Kidney (tissue), 13 donors: ENCODE measurements at regions not wholly inside any gene's neighbourhood (a gene's known extent, or its start where the extent isn't known, plus 50 kb on each side); places are given as distances from the start of the nearest gene placed in this dataset.
"Not testable (repeated sequence)": the region's sequence is repeated elsewhere in the genome, so short reads cannot be mapped to it uniquely, and the experiment has no call there.

Source experiments
- DNase-seq, 5 donors: peaks; one replicate each; pipeline ENCODE4 v3.0.0-alpha.2; 2013 to 2020
- FAIRE-seq: peaks from 2 replicates; lab custom pipeline; 2012; peaks lifted over from hg19 to GRCh38; lab: Jason Lieb, UNC
- H3K27ac ChIP-seq, 2 donors: one replicate each; pipeline ENCODE4 v1.7.0; 2013; ENCODE audit warnings: low read depth in 2 of 2, low read length in 2 of 2, inconsistent platforms in 1 of 2
- H3K27me3 ChIP-seq: one replicate; pipeline ENCODE4 v1.7.1; 2013; ENCODE audit warnings: low read length, inconsistent platforms; ENCODE audit not compliant: control insufficient read depth, insufficient read depth
- H3K36me3 ChIP-seq, 3 donors: one replicate each; pipeline versions ENCODE4 v1.7.0 to v1.7.1; 2013; ENCODE audit warnings: low read length in 3 of 3, control low read depth in 1 of 3, inconsistent platforms in 1 of 3; ENCODE audit not compliant: insufficient read depth in 3 of 3, control insufficient read depth in 2 of 3
- H3K4me1 ChIP-seq, 3 donors: one replicate each; pipeline versions ENCODE4 v1.7.0 to v1.7.1; 2013; ENCODE audit warnings: low read length in 3 of 3, inconsistent platforms in 1 of 3, low read depth in 1 of 3; ENCODE audit not compliant: control insufficient read depth in 2 of 3, insufficient read depth in 2 of 3
- H3K4me3 ChIP-seq, 3 donors: one replicate each; pipeline versions ENCODE4 v1.7.0 to v1.8.1; 2013; ENCODE audit warnings: low read length in 3 of 3, control low read depth in 1 of 3, inconsistent platforms in 1 of 3
- H3K9ac ChIP-seq, 3 donors: one replicate each; pipeline versions ENCODE4 v1.7.0 to v1.7.1; 2013; ENCODE audit warnings: low read length in 3 of 3, control low read depth in 1 of 3, inconsistent platforms in 1 of 3
- H3K9me3 ChIP-seq, 3 donors: one replicate each; pipeline versions ENCODE4 v1.7.0 to v1.7.1; 2013; ENCODE audit warnings: low read length in 3 of 3, control low read depth in 1 of 3, inconsistent platforms in 1 of 3; ENCODE audit not compliant: control insufficient read depth in 2 of 3, insufficient read depth in 1 of 3
- CTCF ChIP-seq: IDR thresholded peaks from 3 replicates; pipeline ENCODE4 v1.5.1; 2012; ENCODE audit warnings: mild to moderate bottlenecking, moderate library complexity, borderline replicate concordance; ENCODE audit not compliant: insufficient read depth; ENCODE audit errors: extremely low read depth
- intact Hi-C: fragments of 100-400 bp; cut with DNase I; formaldehyde crosslinking; loops from one replicate; pipeline ENCODE4 v1.11.1; 2022
- donor health status: control.
- donor health status: control.
- donor health status: control.
- donor health status: control.
- donor health status: control.
- donor health status: DM: yes; HTN: yes; CAD: no.
- donor health status: Normal renal cell carcinoma (clear cell type).

GRCh38 chr1:200490183-200490582 lies 80.3 kb upstream of the ZNF281 start:
- FAIRE-seq: no peak
- H3K27ac ChIP-seq: no peak overlapping the region
- H3K27me3 ChIP-seq: no peaks in the 10 kb centered on the region
- H3K4me3 ChIP-seq: no peak overlapping the region
- no peaks in the 10 kb centered on the region for H3K36me3 ChIP-seq
- H3K4me1 ChIP-seq: peaks cover 0 to 3% (median 0%) of the 10 kb centered on the region in 3 donors
- intact Hi-C loops: loop anchor here (10.0 kb wide), 1 partner anchor 805 kb away; no protein-coding TSS in a partner anchor
- H3K9me3 ChIP-seq: no peaks in the 10 kb centered on the region
- no peak for DNase-seq
- TF ChIP-seq CTCF: no peak
- no peak overlapping the region for H3K9ac ChIP-seq

GRCh38 chr1:200488375-200489165 lies 78.7 kb upstream of the ZNF281 start:
- Histone ChIP-seq H3K27ac (no peak overlapping the region), H3K36me3 (no peaks in the 10 kb centered on the region), H3K9me3 (no peaks in the 10 kb centered on the region), H3K4me1 (peaks cover 0 to 3% (median 0%) of the 10 kb centered on the region in 3 donors), H3K9ac (no peak overlapping the region), H3K4me3 (no peak overlapping the region), H3K27me3 (no peaks in the 10 kb centered on the region)
- DNase-seq (peak in 4 of 5 donors; percentile 74 to 89 (median 82)), FAIRE-seq (peak; percentile 6)
- peak; percentile 83 for TF ChIP-seq CTCF
- intact Hi-C loops: no loop called here

GRCh38 chr1:200487650-200488049 lies 77.8 kb upstream of the ZNF281 start:
- Histone ChIP-seq H3K4me3 (no peak overlapping the region), H3K27ac (no peak overlapping the region), H3K9me3 (no peaks in the 10 kb centered on the region), H3K36me3 (no peaks in the 10 kb centered on the region), H3K9ac (no peak overlapping the region), H3K27me3 (no peaks in the 10 kb centered on the region), H3K4me1 (no peaks in the 10 kb centered on the region)
- no peak for FAIRE-seq
- intact Hi-C loops: no loop called here
- no peak for DNase-seq
- TF ChIP-seq CTCF: no peak

- Histone ChIP-seq H3K9me3 (no peaks in the 10 kb centered on the region), H3K4me3 (no peak overlapping the region), H3K9ac (no peak overlapping the region), H3K27ac (no peak overlapping the region), H3K27me3 (no peaks in the 10 kb centered on the region), H3K4me1 (no peaks in the 10 kb centered on the region), H3K36me3 (no peaks in the 10 kb centered on the region)
- FAIRE-seq: no peak
- no peak for TF ChIP-seq CTCF
- intact Hi-C loops: no loop called here
- no peak for DNase-seq
These were observed 76.8 kb upstream of the ZNF281 start for GRCh38 chr1:200486634-200487033.

GRCh38 chr1:200484438-200484946 lies 74.7 kb upstream of the ZNF281 start:
- H3K27me3 ChIP-seq, H3K4me1 ChIP-seq, H3K4me3 ChIP-seq, H3K9me3 ChIP-seq, H3K27ac ChIP-seq, intact Hi-C loops, H3K36me3 ChIP-seq, FAIRE-seq, H3K9ac ChIP-seq, DNase-seq: not testable (repeated sequence)
